ENCODE measurements at regions not wholly inside any gene's neighbourhood (a gene's known extent, or its start where the extent isn't known, plus 50 kb on each side); places are given as distances from the start of the nearest gene placed in this dataset.
A peak's percentile ranks its signal among the peaks of the same experiment; 100 is the strongest.
"Not testable (repeated sequence)": the region's sequence is repeated elsewhere in the genome, so short reads cannot be mapped to it uniquely, and the experiment has no call there.

DNA sequence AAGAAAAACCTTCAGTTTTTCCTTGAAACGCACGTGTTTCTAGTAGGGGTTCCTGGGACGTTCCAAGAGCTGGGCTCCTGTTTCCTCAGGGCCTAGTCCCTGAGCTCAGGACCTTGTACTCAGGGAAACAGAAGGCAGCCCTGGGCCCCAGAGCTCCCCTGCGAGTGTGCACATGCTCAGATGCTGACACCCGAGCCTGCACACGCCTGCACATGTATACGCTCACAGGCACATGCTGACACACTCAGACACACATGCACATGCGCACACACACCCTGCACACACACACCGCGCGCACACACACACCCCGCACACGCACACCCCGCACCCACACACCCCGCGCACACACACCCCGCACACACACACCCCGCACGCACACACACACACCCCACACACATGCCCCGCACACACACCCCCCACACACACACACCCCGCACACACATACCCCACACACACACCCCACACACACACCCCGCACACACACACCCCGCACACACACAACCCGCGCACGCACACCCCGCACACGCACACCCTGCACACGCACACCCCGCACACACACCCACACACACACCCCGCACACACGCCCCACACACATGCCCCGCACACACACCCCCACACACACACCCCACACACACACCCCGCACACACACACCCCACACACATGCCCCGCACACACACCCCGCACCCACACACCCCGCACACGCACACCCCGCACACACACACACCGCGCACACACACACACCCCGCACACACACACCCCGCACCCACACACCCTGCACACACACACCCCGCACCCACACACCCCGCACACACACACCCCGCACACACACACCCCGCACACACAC, 52.2 kb downstream of the CALML3 start:
- DNase-seq (ENCODE audit: low read depth), result no peak

DNA sequence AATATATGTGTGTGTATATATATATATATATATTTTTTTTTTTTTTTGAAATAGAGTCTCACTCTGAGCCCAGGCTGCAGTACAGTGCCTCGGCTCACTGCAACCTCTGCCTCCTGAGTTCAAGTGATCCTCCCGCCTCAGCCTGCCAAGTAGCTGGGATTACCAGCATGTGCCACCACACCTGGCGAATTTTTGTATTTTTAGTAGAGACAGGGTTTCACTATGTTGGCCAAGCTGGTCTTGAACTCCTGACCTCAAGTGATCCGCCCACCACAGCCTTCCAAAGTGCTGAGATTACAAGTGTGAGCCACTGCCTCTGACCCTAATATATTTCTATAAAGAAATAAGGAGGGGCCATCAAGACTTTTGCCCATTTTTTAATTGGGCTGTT, 55.3 kb downstream of the CALML3 start:
- DNase-seq (ENCODE audit: low read depth), result not testable (repeated sequence)

DNA sequence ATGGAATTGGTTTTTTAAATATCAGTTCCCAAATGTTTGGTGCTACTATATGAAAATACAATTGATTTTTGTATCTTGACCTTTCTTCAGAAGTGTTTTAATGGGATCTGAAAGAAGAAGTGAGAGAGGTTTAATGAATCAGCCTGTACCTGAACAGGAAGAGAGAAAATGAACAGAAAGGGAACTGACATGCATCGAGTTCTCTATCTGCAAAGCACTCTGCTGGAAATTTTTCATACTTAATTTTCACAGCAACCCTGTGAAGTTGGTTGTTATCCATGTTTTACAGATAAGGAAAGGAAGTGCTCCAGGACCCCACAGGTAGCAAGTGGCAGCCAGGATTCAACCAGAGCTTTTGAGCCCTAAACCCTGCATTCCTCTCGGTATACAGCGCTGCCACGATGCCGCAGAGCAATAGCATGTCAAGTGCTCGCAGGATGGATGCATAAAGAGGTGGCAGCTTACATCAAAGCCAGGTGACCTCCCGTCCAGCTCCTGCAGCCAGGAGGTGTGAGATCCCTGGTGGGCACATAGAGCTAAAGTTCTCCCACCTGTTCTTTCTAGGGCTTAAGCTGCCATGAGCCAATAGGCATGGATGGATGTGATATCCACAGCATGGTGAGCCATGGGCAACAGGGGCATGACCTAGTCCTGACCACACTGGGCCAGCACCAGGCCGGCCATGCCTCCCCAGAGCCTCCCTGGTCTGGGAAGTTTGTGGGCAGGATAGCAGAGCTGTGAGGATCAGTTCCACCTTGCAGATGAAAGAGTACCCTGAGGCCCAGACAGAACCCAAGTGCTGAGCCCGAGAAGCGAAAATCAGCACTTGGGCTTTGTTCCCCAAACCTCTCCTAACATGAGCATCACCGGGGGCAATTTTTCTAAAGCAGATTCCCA, 57.2 kb downstream of the CALML3 start:
- DNase-seq (ENCODE audit: low read depth), result no peak

DNA sequence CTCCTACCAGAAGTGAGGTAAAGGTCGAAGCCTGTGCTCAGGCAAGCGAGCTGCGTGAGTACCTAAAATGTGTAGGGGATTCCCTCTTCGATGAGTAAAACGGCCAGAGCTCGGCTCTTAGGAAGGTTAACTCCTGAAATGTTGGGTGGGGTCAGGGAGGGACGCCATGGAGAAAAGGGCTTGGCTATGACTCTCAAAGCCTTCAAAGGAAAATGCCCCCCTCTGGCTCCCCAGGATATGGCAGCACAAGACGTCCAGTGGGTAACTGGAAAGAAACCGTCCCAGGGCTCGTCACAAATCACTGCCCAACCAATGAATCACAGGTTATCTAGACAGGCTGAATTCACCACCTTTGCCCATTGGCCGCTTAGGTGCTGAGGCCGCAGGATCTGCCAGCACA, 58.0 kb downstream of the CALML3 start:
- DNase-seq (ENCODE audit: low read depth), result no peak

DNA sequence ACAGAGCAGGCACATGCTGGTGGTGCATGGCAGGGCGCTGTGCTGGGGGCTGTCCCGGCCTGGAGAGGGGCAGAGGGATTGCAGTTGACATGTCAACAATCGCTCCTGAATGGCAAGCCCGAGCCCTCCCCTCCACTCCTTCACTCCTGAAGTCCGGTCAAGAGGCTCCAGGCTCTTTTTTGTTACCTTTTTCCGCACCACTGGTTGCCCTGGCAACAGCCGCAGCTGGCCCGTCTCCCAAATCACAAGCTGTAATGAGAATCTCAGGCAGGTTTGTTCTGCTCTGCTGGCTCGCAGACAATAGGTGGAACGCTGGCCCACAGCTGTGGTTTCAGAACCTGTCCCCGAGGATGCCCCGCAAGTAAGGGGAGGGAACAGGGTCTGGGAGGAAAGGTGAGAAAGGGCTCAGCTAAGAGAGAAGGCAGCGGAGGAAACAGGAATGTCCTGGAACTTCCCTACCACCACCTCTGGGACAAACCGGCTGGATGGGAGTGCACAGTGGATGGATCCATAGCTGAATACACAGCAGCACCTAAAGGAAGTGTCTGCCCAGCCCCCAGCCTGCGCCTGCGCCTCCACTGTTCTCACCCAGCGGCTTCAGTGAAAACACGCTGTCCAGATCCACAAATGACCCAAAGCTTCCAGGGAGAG, 58.9 kb downstream of the CALML3 start:
- no peak for DNase-seq (ENCODE audit: low read depth)

DNA sequence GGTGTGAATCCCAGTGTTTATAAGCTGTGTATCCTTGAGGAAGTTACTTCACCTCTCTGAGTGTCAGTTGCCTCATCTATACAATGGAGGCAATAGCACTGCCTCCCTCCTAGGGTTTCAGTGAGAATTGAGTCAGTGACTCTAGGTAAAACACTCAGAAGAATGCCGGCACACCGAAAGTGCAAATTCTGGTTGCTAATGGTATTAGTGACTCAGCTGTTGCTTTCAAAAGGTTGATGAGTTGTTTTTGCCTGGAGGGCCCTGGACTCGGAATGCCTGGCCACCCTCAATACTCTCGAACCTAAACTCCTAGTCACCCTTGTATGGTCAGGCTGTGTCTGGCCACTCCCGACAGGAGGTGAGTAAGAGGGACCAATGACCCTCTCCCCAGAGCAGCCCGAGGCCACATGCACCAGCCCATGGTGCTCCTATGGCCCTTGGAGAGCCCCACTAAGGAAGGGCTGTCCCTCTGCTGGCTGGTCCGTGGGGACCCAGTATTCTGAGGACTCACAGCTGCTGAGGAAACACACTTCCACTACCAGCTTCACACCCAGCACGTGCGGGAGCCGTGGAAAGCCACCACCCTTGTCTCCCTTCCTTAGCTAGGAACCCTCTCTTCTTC, 60.2 kb downstream of the CALML3 start:
- DNase-seq (ENCODE audit: low read depth), result peak; percentile 80

DNA sequence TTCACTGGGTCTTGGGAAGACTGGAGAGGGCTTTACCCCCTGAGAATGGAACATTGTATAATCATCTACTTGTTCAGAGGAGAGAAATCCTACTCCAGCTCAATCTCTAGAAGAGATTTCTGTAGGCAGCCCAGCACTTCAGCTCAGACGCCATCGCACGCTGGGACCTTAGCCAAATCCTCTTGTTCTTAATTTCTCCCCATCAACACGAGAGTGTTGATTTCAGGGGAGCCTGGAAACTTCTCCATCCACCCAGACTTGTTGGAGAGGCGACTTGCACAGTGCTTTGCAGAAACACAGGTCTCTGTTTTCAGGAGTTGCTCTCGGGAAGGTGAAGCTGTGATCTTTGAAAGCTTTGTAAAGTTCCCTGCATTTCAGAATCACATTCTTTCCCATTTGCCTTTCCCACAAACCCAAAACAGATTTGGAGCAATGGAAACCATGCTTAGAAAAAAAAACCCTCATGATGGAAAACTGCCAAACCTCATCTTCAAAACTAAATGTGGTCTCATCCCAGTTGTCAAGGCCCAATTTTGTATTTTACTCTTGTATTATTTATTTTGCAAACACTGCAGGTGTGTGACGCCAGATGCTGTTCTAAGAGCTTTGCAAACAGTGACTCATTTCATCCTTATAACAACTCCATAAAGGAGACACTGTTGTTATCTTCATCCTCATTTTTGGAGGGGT, 60.9 kb downstream of the CALML3 start:
- peak; percentile 45 for DNase-seq (ENCODE audit: low read depth)

DNA sequence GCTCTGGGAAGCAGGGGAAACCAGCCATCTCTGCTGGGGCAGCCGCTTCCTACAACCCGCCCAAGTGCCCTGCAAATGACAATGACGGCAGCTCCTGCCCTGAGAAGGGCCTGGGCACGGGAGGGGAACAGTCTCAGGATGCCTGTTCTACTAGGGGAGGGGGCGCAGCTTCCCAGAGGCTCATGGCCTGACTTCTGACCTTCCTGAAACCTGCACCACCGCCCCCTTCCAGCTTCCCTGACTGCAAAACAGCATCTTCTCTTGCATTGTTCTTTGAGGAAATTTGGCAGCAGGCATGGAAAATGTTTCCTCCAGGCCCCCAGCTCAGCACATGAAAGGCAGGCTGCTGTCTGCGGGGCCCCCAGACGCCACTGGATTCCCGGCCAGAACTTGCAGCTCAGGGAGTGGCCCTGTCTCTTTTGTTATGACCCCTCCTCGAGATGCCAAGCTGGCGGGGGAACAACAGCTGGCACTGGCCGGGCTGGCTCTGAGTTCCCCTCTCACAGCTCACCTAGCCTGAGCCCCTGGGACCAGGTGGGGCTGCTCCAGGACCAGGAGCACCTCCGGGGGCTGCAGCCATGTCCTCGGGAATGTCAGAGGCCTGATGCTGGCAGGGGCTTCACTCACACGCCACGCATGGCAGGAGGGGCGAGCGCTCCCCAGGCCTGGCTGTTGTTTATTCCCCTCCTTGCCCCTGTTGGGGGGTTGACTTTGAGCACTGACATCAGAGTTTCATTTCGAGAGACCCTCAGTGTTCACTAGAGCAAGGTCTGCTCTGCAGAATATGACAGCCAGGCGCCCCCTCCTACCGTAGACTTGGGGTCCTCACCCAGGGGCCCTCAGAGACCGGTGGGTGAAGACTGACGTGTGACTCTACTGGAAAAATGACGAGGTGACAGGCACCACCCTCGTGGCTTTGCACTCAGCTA, 62.7 kb downstream of the CALML3 start:
- no peak for DNase-seq (ENCODE audit: low read depth)

DNA sequence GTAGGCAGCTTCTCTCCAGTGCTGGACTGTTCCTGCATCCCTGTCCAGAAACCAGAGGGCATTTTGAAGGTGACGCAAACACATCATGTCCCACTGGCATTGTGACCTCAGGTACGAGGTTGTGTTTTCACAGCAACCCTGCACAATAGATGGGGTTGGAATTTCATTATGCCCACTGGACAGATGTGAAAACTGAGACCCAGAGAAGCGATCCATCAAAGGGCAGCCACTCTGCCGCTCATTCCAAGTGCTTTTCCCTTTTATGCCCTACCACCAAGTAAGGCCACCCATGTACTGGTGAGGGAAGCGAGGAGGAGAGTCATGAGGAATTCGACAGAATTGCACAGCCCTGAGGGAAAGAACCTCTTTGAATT, 63.3 kb downstream of the CALML3 start:
- DNase-seq (ENCODE audit: low read depth), result no peak

DNA sequence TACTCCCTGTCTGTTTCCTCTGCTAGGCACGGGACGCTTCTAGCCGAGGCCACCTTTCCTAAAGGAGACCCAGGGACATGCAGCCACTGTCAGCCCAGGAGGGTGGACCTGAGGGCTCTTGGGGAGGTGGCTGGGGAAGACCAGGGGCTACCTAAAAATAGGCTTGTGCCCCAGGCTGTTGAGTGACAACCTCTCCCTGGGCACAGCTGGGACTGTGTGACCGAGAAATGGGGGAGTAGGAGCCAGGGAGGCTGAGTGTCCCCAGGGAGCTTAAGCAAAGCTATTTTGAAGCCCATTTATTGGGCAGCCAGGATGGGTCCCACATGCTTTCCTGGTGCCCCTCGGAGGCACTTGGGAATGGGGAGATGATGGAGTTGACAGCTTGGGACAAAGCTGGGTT, 63.8 kb downstream of the CALML3 start:
- DNase-seq (ENCODE audit: low read depth), result no peak
